ENCODE measurements at regions not wholly inside any gene's neighbourhood (a gene's known extent, or its start where the extent isn't known, plus 50 kb on each side); places are given as distances from the start of the nearest gene placed in this dataset.

DNA sequence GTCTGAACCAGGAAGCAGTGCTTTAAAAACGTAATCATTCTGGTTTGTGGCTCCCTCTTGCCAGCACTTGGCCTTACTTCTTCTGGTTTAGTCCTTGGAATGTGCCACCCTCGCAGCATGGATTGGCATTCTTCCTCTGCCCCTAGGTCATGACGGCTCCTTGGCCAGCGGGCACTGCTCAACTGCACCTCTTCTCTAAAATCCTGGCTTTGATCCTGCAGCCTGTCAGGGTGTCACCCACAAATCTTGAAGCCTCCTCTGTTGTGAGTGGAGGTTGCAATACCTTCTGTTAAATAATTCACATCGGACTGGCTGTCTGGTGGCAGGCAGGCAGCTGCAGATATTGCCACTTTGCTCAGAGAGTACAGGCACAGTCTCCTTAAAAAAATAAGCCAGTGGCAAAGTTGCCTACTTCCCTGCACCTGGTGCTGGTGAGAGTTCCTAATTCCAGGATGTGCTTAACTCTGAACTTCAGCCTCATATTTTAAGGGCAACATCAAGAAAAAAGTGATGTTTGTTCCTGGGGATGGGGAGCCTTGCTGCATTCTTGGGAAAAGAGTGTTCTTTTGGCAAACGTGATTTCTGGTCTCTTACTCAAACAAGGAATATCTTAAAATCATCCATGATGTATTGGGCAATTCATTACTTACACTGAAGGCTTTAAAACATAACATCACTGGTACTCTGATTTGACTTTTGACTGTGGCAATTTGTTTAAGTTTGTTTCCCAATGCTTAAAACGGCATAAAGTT lies 179.8 kb downstream of the FOXA2 start:
- peak; percentile 23 for DNase-seq (ENCODE audit: low read depth)

DNA sequence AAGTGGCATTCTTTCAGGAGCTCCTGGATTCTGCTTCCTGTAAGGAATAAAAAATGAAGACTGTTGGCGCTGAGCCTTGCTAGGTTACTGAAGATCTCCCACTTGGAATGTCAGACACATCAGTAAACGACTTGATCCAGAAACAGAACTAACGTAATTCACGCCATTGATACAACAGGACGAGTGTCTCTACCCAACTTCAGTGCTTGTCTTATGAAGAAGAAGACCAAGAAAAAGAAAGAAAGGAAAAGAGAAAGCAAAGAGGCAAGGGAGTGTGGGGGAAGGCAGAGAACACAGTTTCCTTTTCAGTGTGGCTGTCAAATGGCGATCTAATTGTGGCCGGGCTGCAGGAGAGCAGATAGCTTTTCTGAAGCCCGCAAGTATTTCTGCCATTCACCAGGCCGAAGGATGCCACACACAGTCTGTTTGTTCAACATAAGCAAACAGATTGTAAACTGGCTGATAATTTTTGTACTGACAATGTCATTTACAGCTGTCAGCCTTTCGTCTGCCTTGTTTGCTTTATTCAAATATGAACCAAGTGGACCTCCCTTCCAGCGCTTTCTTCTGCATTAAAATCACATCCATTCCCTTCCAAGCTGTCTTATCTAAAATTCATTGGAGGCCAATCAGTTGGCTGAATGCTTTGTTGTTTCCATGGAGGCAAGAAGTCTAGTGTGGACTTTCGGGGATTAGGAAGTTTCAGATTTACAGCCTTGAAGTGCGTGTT lies 180.6 kb downstream of the FOXA2 start:
- DNase-seq (ENCODE audit: low read depth), result no peak

DNA sequence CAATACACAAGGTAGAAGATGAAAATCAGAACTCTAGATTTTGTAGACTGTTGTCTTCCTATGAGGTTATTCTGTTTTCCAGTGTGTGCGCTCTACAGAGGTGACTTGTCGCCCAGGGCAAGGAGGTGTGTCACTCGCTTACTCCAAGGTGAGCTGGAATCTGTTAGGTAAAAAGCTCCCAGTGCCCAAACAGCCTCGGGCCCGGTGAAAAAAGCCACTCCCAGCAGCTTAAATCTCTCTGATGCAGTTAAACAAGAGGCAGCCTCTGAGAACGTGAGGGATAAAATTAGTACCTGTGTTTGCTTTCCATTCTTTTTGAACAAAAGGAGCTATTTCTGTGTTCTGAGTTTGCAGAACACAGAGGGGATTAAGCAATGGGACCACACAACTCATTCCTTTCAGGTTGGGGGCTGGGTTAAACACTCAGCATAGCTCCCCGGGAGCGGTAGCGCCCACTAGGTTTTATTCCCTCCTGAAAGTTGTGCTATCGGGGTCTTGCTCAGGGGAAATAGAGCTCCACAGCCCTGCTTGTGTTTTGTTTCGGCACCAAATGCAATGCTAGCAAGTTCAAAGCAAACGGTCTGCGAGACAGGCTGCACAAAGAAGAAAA lies 181.2 kb downstream of the FOXA2 start:
- no peak for DNase-seq (ENCODE audit: low read depth)

DNA sequence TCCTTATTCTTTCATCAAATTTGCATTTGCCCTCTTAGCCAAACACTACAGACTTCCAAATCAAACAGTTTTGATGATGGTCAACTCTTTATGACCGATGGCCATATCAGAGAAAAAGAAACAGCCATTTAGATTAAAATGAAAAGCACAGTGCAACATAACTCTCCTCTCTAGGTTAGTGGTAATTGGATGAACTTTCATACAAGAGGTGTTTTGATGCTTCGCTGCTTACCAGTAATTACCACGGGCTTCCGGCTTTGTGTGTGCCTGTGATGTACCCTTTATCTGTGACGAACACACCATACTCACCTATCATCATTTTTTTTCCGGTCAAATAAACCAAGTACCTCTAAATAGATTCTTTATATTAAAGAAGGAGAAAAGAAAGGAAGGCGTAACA lies 181.8 kb downstream of the FOXA2 start:
- no peak for DNase-seq (ENCODE audit: low read depth)

DNA sequence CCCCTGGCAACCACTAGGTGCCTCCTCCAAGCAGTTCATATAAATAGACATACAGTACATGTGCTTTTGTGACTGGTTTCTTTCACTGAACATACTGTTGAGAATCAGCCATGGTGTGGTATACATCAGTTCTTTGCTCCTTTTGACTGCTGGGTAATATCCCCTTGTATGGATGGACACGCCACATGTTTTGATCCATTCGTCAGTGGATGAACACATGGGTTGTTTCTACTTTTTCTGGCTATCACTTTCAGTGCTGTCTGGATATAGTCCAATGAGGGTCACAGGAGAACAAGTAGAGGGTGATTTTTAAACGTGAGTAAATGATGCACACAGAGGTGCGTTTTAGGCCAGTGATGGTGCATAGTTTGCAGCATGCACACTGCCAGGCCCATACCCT lies 183.9 kb downstream of the FOXA2 start:
- DNase-seq (ENCODE audit: low read depth), result no peak

DNA sequence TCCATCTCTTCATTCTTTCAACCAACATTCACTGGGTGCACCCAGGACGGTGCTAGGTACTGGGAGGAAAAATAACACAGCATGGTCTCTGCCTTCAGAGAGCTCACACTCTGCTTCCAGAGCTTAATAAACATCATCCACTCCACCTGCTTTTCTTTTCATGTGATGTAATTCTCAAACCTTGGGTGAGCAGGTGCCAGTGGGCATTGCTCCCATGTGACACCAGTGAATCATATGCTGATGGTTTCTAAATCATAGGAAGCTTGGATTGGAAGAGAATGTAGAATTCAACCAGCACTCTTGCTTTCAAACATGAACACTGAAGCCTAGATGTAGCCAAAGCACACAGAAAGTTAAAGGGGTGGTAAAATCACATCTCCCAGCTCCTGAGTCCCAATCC lies 189.8 kb downstream of the FOXA2 start:
- no peak for DNase-seq (ENCODE audit: low read depth)

DNA sequence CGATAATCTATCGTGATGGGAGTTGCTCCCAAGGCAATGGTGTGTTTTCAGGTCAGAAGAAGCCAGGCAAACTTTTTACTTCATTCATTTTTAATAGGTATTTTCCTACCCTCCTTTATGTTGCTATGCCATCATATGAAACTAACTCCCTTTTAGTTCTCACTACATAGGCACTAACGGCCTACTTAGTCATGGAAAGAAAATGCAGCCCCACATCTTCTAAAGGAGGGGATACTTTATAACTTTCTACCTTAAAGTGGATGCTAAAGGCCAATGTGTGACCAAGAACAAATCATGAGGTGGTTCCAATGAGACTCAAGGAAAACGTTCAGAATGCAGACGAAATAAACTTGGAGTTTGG lies 193.8 kb downstream of the FOXA2 start:
- DNase-seq (ENCODE audit: low read depth), result no peak

DNA sequence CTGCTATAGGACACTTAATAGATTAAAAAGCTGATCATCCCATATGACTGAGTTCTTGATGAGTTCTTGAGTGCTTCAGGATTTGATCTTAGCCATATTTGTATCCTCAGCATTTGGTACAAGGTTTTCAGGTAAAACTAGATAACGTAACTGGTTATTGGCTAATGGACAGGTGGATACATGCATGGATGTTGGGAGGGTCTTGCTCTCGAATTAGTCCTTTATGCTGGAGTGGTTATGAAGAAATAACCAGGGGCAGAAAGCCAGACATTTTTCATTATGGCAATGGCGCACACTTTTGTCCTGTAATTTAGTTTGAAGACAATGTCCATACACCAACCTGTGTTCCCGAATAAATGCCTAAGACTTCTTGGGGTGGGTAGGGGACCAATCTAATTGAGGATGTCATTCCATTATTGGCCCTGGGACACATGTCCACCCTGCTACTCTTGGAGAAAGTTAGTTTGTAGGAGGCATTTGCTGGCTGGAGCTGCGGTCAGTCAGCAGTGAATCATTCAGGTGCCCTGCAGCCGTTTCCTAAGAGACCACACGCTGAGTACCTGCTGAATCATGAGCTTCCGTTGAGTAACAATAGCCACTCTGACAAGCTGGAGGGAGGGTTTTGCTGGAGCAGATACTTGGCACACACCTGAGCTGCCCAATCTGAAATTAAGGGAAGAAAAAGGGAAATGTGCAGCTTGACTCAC lies 194.4 kb downstream of the FOXA2 start:
- no peak for DNase-seq (ENCODE audit: low read depth)

DNA sequence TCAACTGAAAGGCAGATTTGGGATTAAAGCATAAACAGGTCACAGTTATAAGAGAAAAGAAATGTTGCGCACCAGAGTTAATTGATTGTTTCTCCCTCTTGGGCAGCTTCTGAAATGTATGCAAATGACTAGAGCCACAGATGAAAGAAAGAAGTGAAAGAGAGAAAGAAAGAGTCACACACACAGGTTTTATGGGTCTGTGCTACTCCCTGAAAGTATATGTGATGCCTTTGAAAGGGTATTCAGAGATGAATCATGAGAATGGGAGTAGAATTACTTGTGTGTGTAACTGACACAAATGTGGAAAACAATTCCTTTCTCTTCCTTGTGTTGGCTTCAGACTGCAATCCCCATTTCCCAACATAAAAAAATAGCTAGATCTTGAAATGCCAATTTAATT lies 196.9 kb downstream of the FOXA2 start:
- no peak for DNase-seq (ENCODE audit: low read depth)

DNA sequence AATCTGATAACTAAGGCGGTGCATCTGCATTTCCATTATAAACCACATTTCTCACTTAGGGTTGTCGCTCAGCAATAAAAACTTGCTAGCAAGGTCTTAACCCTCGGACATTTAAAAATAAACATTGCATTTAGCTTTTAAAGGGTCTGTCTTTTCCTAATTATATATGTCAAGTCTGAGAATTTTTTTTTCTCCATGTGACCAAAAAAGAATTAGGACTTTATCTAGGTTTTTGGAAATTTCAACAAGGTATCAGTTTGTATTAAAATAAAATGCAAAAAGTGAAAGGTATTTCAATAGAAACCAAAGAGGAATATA lies 198.1 kb downstream of the FOXA2 start:
- DNase-seq (ENCODE audit: low read depth), result no peak

DNA sequence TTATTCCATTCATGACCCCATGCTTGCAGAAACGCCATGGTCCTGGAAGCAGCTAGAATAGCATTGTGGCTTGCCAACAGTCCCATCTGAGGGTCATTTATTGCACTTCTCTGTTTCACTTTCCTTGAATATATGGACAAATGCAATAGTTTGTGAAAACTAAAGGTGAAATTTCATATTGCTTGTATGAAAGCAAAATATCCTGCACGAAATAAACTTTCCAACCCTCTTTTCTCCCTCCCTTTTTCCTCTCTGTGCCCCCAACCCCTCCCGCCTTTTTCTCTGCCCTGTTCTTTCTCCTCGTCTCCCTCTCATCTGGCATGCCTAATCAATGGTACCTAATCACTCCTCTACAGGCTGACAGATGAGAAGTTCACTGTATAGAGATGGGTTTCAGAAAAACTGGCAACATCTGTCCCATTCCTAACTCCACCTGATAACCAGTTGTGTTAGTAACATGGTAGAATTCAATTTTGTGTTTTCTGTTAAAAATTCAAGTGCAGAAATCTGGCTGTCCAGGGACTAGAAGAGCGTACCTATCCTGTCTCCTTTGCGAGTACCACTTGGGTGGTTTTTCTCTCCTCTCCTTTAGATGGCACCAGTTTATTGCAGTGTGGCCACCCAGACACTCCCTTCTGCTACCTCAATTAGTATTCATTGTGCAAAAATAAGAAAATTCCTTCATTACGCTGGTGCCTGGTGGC lies 198.6 kb downstream of the FOXA2 start:
- no peak for DNase-seq (ENCODE audit: low read depth)

DNA sequence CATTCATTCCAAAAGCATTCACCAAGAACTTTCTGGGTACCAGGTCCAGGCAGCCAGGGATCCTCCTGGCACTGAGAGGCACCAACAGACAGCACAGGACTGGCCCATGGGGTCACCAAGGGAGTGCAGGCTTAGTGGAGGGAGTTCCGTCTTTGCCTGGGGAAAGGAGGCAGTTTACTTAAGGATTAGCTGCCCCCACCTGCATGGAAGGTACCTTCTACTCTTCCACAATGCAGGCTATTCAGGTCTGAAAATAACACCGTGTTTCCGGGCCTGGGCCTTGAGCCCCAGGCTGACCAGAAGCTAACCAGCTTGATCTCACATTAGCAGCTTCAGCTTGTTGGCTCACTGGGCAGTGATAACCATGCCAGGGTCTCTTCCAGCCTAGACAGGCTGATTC lies 199.4 kb downstream of the FOXA2 start:
- DNase-seq (ENCODE audit: low read depth), result no peak

DNA sequence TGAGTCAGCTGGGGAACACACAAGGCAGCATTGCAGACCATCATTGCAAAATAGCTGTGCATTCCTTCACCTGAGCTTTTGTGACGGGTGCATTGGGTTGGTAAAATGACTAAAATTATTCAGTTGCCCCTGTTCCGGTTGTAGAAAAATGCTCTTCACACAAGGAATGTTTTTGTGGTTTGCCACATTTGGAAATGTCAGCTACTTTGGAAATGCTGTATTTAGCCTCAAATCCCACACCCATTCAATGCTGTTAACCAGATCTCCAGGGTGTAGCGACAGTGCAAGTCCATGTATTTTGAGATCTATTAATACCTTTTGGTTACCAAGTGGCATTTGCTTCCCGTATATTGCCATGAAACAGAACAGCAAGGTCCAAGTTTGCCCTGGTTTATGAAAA lies 201.2 kb downstream of the FOXA2 start:
- no peak for DNase-seq (ENCODE audit: low read depth)

DNA sequence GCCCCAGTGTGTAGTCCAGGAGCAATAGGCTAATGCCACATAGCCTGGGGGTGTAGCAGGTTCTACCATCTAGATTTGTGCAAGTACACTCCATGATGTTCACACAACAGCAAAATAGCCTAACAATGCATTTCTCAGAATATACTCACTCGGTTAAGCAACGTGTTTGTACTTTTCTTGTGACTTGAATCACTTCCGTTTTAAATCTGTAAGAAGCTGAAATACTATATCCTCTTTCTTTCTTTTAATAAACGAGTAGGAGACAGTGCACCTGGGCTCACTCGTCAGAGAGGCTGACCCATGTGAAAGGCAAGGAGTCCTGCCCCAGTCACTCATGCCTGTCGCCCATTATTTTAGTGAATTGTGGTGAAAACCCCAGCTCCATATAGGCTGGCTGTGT lies 201.6 kb downstream of the FOXA2 start:
- DNase-seq (ENCODE audit: low read depth), result no peak

DNA sequence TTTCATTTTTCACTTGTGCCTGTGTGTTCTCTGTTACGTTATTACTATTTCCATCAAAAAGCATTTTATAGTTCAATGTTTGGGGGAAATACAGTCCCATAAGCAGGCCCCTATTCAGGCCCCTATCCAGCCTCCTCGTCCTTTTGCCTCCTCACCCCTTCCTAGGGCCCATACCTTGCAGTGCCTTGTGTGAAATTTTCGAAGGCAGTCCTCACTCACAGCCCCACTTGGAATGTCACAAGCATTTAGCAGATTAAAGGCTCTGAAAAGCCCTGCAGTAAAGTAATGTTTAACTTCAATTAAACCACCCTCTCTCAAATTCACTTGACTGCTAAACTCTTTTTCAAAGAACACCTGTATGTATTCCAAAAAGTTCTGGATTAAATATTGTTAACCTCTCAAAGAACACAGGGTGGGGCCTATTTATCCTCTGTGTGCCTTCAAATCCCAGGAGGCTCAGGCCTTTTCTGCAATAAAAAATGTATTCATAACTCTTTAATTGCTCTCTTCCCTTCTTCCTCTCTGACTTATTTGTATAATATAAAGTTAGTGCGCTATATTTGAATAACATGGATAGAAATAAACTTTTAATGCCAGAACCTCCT lies 202.5 kb downstream of the FOXA2 start:
- no peak for DNase-seq (ENCODE audit: low read depth)

DNA sequence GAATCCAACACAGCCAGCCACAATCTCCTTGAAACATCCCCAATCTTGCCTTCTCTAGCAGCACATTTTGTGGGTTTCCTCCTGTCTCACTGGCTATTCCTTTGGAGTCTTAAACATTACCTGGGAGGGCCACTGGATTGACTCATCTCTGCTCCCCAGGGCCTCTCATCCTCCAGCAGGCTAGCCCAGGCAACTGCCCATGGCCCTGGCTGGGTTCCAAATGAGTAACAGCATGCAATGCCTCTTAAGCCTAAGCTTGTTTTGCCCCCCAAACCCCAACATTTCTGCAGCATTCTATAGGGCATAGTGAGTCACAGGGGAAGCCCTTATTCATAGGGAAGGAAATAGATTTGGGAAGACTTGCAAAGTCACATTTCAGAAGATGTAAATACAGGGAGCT lies 204.9 kb downstream of the FOXA2 start:
- no peak for DNase-seq (ENCODE audit: low read depth)

DNA sequence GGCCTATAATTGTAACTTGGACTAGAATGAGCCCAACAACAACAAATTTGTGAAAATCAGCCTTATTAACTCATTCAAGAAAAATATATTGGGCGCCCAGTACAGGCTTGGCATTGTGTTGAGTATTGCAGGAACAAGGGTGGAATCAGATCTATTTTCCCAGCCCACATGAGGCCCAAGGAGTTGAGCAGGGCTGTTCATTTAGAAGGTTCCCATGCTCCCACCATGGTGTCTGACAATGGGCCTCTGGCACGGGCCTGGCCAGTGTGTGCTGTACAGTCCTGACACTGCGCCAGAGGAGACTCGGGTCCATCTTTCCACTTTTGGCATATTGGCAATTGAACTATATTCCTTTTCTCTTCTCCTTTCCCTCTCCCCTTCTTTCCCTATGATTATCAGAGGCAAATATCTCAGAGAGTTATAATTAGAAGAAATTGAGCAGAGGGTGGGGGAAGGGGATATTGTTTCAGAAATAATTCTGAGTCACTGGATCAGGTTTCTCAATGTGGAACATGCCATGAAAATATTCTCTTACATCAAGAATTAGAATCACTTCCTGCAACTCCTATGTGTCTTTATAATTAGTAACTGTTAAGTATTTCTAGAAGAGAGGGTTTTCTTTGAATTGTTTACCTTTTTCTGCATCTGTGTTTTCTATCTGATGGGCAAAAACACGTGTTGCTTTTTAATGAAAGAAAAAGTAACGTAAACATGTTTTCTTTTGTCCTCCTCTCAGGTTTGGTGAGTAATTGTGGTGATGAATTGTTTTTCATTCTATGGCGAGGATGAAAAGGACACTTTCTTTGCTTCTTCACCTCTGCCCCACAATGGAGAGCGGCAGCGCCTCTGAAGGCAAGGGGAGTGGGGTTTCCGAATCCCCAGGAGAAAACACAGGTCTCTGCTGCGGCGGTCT lies 209.4 kb downstream of the FOXA2 start:
- DNase-seq (ENCODE audit: low read depth), result peak; percentile 13

DNA sequence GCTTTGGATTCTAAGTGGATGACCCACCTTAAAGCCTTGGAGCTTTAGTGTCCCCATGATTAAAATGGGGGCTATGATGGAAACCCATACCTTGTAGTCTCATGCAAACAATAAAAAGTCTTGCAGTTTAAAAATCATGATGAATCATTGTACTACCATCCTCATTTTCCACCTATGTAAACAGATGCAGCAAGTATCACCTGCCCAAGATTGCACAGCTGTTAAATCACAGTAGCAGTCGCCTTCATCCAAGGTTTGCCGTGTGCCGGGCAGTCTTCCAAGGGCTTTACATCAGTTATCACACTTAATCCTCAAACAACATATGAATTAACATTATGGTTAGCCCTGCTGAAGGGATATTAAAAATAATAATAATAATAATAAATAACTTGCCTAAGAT lies 210.3 kb downstream of the FOXA2 start:
- no peak for DNase-seq (ENCODE audit: low read depth)

DNA sequence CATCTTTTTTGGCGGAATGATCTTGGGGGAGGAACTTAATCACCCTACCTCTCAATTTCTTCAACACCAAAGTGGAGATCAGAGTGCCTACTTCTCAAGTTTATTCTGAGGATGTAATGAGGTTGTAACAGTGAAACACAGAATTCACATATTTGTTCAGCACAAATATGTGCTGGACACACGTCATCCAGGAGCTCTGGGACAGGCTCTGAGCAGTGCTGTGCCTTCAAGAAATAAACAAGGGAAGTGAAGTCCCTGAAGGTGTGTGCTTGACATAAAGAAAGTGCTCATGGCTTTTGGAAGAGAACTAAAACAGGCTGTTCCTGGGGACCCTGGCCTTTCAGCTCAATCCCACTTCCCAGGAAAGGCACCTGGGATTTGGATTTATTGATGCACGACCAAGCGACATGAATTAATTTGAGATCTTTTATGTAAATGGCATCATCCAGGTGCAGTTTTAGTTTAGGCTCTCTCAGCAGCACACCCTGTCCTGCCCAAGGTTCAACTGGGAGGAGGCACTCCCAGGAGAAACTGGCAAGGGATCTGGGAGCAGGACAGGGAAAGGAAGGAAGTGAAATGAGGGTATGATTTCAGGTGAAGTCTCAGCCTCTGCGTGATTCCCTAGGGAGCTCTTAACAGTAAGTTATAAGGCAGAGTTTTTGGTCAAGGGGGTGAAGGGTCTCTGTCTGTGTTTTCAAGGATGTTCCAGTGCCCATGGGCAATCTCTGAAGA lies 211.0 kb downstream of the FOXA2 start:
- DNase-seq (ENCODE audit: low read depth), result no peak

DNA sequence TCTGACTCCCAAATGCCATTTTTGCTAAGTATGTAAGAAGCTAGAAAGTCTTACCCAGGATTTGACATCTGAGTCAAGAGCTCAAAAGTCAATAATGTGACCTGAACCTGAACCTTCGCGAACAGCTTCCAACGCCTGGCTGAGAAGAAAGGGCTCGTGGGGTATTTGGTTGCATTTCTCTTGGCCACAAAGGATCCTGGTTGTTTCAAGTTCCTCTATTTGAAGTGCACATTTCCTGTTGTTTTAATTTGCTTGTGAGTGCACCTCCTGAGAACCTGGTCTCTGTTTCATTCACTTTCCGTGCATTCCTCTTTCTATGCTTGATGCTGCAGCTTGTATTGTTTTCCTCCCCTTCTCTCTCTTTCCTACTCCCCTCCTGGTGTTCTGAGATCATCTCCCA lies 212.5 kb downstream of the FOXA2 start:
- DNase-seq (ENCODE audit: low read depth), result no peak

Data from stromal cell of bone marrow (primary cell).